HEK293T (cell line): ENCODE measurements at regions not wholly inside any gene's neighbourhood (a gene's known extent, or its start where the extent isn't known, plus 50 kb on each side); places are given as distances from the start of the nearest gene placed in this dataset.

Experiments used
- CTCF ChIA-PET: fragments of 350-600 bp; formaldehyde crosslinking; extraction: SDS; loops from one replicate; lab custom pipeline; 2021; ENCODE audit warnings: antibody characterized with exemption, inconsistent platforms; lab: Yijun Ruan, JAX
- POLR2A ChIA-PET: fragments of 350-600 bp; formaldehyde crosslinking; extraction: SDS; loops from one replicate; lab custom pipeline; 2020; ENCODE audit warnings: antibody characterized with exemption, inconsistent platforms; lab: Yijun Ruan, JAX
- DNase-seq: peaks from one replicate; pipeline ENCODE4 v3.0.0; 2012; ENCODE audit warnings: mixed read lengths; ENCODE audit errors: extremely low spot score
- ARNT ChIP-seq: fragments of 450-650 bp; IDR thresholded peaks from 2 replicates; pipeline ENCODE4 v1.6.1; 2017; ENCODE audit warnings: mild to moderate bottlenecking
- BHLHE40 ChIP-seq: fragments of 450-650 bp; IDR thresholded peaks from 2 replicates; pipeline ENCODE4 v1.6.1; 2016; ENCODE audit warnings: mild to moderate bottlenecking, moderate library complexity, borderline replicate concordance
- CTBP1 ChIP-seq: fragments of 450-650 bp; IDR thresholded peaks from 2 replicates; pipeline ENCODE4 v1.6.1; 2016; ENCODE audit warnings: borderline replicate concordance
- ELF4 ChIP-seq: fragments of 450-650 bp; IDR thresholded peaks from 2 replicates; pipeline ENCODE4 v1.6.1; 2017; ENCODE audit warnings: antibody characterized with exemption
- FOXA1 ChIP-seq: fragments of 450-650 bp; IDR thresholded peaks from 2 replicates; pipeline ENCODE4 v1.6.1; 2016; ENCODE audit warnings: mild to moderate bottlenecking
- FOXK2 ChIP-seq: fragments of 450-650 bp; IDR thresholded peaks from 2 replicates; pipeline ENCODE4 v1.6.1; 2016; ENCODE audit warnings: mild to moderate bottlenecking
- FOXM1 ChIP-seq: fragments of 450-650 bp; IDR thresholded peaks from 2 replicates; pipeline ENCODE4 v1.6.1; 2017; ENCODE audit warnings: mild to moderate bottlenecking, borderline replicate concordance
- HDGF ChIP-seq: fragments of 450-650 bp; IDR thresholded peaks from 2 replicates; pipeline ENCODE4 v1.6.1; 2017; ENCODE audit warnings: antibody characterized with exemption, borderline replicate concordance
- L3MBTL2 ChIP-seq: fragments of 450-650 bp; conservative IDR thresholded peaks from 2 replicates; pipeline ENCODE4 v1.6.1; 2016; ENCODE audit warnings: mild to moderate bottlenecking
- LEF1 ChIP-seq: fragments of 450-650 bp; IDR thresholded peaks from 2 replicates; pipeline ENCODE4 v1.6.1; 2017; ENCODE audit warnings: mild to moderate bottlenecking, borderline replicate concordance
- NFRKB ChIP-seq: fragments of 450-650 bp; IDR thresholded peaks from 2 replicates; pipeline ENCODE4 v1.6.1; 2016; ENCODE audit warnings: mild to moderate bottlenecking, moderate library complexity
- SP1 ChIP-seq: fragments of 450-650 bp; IDR thresholded peaks from 2 replicates; pipeline ENCODE4 v1.6.1; 2017
- SUZ12 ChIP-seq: fragments of 450-650 bp; IDR thresholded peaks from 2 replicates; pipeline ENCODE4 v1.6.1; 2016; ENCODE audit warnings: mild to moderate bottlenecking
- TARDBP ChIP-seq: fragments of 450-650 bp; IDR thresholded peaks from 2 replicates; pipeline ENCODE4 v1.6.1; 2016
- ZNF384 ChIP-seq: fragments of 450-650 bp; IDR thresholded peaks from 2 replicates; pipeline ENCODE4 v1.6.1; 2016
- TF ChIP-seq, protein P1 (sequence below): fragments of 450-650 bp; IDR thresholded peaks from 2 replicates; pipeline ENCODE4 v1.6.1; 2016

DNA sequence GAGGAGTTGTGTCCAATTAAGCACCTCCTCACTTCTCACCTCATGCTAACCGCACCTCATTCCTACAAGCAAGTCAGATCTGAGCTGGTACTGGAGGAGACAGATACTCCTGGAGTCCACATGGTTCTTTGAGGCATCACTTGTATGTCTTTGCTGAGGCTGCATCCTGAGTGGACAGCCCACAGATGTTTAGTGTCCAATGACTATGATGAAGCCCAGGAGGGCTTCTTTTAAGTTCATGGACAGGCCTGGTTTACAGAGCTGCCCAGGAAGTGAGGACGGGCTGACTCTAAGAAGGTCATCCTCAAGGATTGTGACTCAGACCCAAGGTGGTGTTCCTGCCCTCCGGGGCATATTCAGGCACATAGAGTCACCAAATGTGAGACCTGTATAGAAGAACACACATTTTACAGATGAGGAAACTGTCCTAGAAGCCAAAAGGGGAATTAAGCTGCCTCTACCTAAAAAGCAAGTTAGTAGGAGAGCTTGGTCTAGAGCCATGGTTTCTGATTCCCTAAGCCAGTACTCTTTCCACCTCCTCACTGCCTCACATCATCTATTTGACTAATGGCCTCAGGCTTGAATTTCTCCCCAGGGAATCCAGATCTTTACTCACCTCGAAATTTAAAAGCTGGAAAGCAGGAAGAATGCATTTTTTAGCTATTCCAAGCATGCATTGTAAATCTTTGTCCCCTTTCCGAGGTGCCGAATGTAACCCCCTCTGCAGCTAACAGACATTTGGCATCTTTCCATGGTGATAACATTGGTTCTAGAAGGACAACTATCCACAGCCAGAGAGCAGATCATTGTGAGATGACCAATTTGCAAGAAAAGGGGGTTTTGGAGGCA, 228.1 kb downstream of the OMA1 start:
- ChIA-PET CTCF (no interaction called here), POLR2A (no interaction called here)
- no peak for TF ChIP-seq L3MBTL2
- TF ChIP-seq FOXK2, result no peak
- no peak for TF ChIP-seq LEF1
- TF ChIP-seq, protein P1, sequence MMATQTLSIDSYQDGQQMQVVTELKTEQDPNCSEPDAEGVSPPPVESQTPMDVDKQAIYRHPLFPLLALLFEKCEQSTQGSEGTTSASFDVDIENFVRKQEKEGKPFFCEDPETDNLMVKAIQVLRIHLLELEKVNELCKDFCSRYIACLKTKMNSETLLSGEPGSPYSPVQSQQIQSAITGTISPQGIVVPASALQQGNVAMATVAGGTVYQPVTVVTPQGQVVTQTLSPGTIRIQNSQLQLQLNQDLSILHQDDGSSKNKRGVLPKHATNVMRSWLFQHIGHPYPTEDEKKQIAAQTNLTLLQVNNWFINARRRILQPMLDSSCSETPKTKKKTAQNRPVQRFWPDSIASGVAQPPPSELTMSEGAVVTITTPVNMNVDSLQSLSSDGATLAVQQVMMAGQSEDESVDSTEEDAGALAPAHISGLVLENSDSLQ, result no peak
- TF ChIP-seq ELF4, result no peak
- no peak for TF ChIP-seq BHLHE40
- TF ChIP-seq SP1, result no peak
- no peak for TF ChIP-seq SUZ12
- TF ChIP-seq CTBP1, result no peak
- TF ChIP-seq NFRKB, result no peak
- no peak for TF ChIP-seq FOXM1
- no peak for TF ChIP-seq ARNT
- no peak for TF ChIP-seq ZNF384
- TF ChIP-seq TARDBP, result no peak
- no peak for TF ChIP-seq HDGF
- TF ChIP-seq FOXA1, result no peak
- no peak for DNase-seq

DNA sequence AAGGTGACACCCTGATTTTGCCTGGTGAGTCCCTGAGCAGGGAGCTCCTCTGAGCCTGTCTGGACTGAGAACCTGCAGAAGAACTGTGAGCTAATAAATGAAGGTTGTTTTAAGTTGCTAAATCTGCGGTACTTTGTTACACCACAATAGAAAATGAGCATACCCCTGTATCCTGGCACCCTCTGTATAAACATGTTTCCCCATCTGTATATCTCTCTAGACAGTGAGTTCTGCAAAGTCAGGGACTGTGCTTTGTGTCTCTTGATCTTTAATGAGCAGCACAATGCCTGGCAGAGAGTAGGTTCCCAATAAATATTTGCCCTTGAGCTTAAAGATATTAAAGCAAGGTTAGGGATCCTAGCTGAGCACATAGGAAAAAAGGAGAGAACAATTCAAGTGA, 228.8 kb downstream of the OMA1 start:
- ChIA-PET CTCF (no interaction called here), POLR2A (no interaction called here)
- TF ChIP-seq LEF1 (no peak), CTBP1 (no peak), L3MBTL2 (no peak), FOXM1 (no peak), NFRKB (no peak), ZNF384 (no peak), FOXA1 (no peak), SUZ12 (no peak), ELF4 (no peak), HDGF (no peak), SP1 (no peak), TARDBP (no peak)
- DNase-seq, result no peak

DNA sequence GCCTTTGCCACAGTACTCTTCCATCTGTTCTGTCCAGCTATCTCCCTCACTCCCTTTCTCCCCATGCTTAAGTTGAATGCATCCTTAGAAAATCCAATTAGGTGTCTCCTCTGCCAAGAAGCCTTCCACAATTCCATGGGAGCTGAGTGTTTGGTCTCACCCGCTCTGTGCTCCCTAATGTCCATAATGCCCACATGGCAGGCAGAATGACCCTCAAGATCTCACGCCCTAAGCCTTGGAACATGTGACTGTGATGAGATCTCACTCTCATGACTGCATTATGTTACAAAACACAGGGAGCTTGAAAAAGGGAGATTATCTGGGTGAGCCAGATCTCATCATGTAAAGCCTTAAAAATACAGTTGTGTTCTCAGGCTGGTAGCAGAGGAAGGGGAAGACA, 229.4 kb downstream of the OMA1 start:
- POLR2A ChIA-PET, result no interaction called here
- CTCF ChIA-PET, result no interaction called here
- TF ChIP-seq HDGF (no peak), LEF1 (no peak), ARNT (no peak), L3MBTL2 (no peak), TARDBP (no peak), SUZ12 (no peak), NFRKB (no peak), ELF4 (no peak), FOXA1 (no peak), SP1 (no peak), FOXM1 (no peak), BHLHE40 (no peak), CTBP1 (no peak), FOXK2 (no peak), ZNF384 (no peak)
- TF ChIP-seq, protein P1, result no peak
- DNase-seq, result no peak

DNA sequence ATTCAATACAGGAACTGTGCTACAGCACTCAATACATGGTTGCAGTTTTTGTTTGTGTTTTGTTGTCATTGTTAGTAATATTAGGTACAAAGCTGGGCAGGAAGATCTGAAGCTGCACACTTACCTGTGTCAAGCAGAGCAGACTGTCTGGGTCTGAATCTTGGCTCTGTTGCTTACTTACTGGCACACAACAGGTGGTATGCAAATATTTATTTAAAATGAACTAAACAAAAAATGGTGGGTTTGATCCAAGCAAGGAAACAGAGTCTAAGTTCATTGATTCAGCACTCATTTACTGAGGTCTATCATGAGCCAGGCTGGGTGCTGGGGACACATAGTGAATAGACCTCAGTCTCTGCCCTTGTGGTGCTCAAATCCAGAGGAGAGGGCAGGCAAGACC, 230.4 kb downstream of the OMA1 start:
- CTCF ChIA-PET, result no interaction called here
- DNase-seq, result no peak
- POLR2A ChIA-PET, result no interaction called here

DNA sequence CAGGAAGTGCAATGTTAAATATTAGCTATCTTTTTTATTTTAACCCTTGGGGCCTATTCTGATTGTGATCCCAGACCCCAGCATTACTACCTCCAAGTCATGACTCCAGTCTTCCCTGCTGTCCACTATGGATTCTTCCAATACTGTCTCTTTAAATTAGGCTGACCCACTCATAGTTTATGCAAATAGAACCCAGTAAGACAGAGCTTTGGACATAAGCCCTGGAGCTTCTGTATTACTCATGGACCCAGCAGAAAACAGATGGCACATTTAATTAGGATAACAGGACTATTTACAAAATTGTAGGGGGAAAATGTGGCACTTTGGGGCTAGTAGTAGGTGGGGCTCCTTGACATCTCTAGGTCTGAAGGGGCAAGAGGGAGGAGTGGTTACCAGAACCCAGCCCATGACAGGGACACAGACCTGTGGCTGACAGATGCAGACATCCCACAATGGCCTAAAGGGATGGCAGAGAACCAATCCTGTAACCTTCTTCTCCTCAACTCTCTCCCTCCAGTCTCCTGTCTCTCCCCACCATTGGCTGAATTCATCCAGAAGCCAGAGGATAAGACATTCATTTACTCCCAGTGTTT, 233.5 kb downstream of the OMA1 start:
- no peak for DNase-seq
- ChIA-PET POLR2A (no interaction called here), CTCF (no interaction called here)
- TF ChIP-seq CTBP1 (no peak), FOXK2 (no peak), ARNT (no peak), TARDBP (no peak)
- TF ChIP-seq, protein P1, result no peak

More for the DNA sequence above, 230.4 kb downstream of the OMA1 start:
- TF ChIP-seq SUZ12, result no peak
- no peak for TF ChIP-seq CTBP1
- TF ChIP-seq LEF1, result no peak
- TF ChIP-seq FOXK2, result no peak
- no peak for TF ChIP-seq L3MBTL2
- no peak for TF ChIP-seq FOXA1
- TF ChIP-seq ELF4, result no peak
- no peak for TF ChIP-seq TARDBP
- TF ChIP-seq ARNT, result no peak
- no peak for TF ChIP-seq FOXM1
- no peak for TF ChIP-seq ZNF384
- no peak for TF ChIP-seq BHLHE40
- TF ChIP-seq, protein P1, result no peak
